DND-41 (cell line): ENCODE measurements at regions not wholly inside any gene's neighbourhood (a gene's known extent, or its start where the extent isn't known, plus 50 kb on each side); places are given as distances from the start of the nearest gene placed in this dataset.

Experiments used
- EZH2 ChIP-seq: IDR thresholded peaks from 3 replicates; pipeline ENCODE4 v1.6.1; 2012; ENCODE audit warnings: borderline replicate concordance, low read depth, mild to moderate bottlenecking, moderate library complexity, low read length, inconsistent platforms; ENCODE audit not compliant: severe bottlenecking
- TF ChIP-seq, protein P1 (sequence below): IDR thresholded peaks from 2 replicates; pipeline ENCODE4 v1.5.1; 2012; ENCODE audit warnings: borderline replicate concordance, low read length, moderate library complexity, mild to moderate bottlenecking; ENCODE audit not compliant: poor library complexity, severe bottlenecking; ENCODE audit errors: extremely low read depth

DNA sequence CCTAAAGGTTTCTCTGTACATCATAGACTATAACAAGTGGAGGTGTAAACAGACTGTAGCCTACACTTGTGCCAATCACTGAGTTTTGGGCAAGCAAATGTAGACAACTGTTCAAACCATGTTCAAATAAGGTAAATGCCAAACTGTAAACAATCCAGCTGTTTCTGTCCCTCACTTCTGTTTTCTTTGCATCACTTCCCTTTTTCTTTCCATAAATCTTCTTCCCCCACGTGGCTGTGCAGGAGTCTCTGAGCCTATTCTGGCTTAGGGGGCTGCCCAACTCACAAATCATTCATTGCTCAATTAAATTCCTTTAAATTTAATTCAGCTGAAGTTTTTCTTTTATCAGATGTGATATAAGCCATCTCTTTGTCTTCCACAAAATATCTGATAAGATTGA is 65.1 kb upstream of the CPM start:
- TF ChIP-seq, protein P1, sequence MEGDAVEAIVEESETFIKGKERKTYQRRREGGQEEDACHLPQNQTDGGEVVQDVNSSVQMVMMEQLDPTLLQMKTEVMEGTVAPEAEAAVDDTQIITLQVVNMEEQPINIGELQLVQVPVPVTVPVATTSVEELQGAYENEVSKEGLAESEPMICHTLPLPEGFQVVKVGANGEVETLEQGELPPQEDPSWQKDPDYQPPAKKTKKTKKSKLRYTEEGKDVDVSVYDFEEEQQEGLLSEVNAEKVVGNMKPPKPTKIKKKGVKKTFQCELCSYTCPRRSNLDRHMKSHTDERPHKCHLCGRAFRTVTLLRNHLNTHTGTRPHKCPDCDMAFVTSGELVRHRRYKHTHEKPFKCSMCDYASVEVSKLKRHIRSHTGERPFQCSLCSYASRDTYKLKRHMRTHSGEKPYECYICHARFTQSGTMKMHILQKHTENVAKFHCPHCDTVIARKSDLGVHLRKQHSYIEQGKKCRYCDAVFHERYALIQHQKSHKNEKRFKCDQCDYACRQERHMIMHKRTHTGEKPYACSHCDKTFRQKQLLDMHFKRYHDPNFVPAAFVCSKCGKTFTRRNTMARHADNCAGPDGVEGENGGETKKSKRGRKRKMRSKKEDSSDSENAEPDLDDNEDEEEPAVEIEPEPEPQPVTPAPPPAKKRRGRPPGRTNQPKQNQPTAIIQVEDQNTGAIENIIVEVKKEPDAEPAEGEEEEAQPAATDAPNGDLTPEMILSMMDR, result no peak
- TF ChIP-seq EZH2, result no peak
